ENCODE measurements at regions not wholly inside any gene's neighbourhood (a gene's known extent, or its start where the extent isn't known, plus 50 kb on each side); places are given as distances from the start of the nearest gene placed in this dataset.

DNA sequence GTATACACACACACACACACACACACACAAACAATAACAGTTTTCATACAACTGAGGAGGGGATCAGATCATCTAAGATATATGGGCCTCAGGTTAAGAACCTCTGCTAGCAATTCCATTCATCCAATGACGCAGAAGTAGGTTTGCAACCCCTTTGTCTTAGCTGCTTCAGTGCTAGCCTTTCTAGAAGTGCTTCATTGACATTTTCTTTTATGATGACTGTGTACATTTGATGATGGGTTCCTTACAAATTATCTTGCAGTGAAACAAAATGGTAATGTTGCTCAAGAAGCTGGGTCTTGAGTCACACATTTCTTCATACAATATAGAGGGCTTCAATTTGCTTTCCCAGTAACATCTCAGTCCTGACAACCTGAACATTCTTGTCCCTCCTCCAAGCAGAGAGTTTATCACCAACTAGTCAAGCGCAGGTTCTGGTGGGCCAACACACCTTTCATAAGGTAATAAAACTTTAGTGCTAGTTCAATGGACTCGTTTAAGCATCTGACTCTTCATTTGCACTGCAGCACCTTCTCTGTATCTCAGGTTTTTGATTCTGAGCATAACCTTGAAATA is 269.5 kb downstream of the CNTN3 start:
- DNase-seq = no peak

DNA sequence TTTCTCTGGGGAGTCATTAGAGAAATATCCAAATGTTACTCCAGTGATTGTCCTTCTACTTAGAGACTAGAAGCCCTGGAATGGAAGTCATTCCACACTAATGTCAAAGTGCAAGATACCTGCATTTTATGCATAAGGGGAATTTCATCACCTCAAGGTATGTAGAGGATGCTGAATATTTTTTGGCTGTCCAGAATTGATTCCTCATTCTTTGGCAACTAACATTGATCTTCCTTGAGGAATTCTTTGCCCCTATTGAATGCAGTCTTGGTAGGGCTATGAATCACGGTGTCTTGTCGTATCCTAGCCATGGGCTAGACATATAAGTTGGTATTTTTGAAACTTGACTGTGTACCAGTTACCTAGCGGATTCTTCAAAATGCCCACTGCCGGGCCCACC is 271.1 kb downstream of the CNTN3 start:
- no peak for DNase-seq

DNA sequence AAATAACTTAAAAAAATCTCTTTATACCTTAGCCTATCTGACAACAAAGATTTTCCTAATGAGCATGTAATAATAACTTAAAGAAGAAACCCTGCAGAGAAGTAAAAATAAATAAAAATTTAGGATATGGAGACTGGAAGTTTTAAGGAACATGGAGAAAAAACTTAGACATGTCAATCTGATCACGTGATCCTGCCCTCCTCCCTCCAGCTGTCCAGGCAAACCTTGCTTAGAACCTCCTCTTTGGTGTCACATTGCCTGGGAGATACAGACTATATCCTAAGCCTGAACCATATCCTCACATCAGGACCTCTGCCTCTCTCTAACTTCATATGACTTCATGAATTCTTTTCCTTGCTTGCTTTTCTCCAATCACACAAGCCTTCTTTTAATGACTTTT is 275.5 kb downstream of the CNTN3 start:
- no peak for DNase-seq

DNA sequence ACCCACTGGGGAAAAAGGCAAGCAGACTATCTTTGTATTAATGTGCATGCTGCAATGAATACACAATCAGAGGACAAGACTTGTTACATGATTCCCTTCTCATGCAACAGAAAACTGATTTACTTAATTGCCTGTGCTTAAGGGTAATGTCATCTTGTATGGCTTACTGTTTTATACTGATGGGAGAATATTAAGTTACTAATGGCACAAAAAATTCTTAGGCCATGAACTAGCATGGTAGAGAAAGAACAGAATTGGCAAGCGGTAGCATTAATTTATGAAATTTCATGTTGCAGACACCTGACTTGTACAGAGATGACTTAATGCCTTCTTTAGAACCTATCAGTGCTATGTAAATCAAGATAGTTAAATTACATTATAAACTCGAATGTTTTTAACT is 282.3 kb downstream of the CNTN3 start:
- DNase-seq = no peak

DNA sequence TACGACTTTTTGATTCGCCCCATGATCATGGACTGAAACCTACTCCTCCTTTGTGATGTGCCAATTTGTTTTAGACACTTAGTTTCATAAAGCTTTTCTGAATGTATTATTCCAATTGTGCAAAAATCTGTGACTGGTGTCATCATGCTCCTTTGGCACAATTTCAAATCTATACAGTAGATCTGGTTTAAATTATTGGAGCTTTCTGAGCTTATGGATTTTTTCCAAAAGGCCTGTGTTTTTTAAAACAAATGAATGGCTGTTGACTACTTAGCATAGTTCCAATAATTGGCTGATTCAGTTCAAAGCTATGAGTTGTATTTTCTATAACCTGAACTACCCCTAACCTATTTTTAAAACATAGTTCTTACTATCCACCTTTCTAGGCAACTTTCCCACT is 282.7 kb downstream of the CNTN3 start:
- DNase-seq = no peak

DNA sequence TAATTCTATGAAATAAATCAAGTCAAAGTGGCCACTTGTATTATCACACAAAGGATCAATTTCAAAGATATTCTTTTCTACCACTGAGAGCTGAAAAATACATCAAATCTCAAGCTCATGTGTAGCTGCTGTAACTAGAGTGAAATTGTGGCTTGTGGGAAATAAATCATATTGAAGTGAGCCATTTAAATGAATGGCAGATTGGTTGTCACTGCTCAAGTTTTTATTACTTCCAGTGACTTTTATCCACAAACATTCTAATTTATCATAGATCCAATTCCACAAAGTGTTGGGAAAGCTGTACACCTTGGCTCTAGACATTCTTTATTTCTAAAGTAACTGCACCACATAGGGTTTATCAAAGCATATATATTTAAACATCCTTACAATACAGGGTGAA is 285.4 kb downstream of the CNTN3 start:
- DNase-seq = no peak

DNA sequence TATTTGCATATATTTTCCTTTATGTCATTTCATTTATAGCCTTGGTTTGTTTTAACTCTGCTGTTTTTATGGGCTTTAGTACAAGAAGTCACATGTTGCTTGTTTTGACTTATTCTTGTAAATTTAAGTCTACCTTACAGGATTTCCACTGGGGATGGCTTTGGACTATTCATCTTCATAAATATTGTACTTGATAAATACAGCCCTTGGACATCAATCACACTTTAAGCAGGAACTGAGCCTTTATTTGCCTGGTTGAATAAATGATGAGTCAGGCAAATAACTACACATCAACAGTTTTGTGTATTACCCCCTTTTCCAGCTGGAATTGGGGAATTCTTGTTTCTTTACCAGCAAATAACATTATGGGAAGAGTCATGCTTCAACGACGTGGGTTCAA is 286.0 kb downstream of the CNTN3 start:
- DNase-seq = no peak

DNA sequence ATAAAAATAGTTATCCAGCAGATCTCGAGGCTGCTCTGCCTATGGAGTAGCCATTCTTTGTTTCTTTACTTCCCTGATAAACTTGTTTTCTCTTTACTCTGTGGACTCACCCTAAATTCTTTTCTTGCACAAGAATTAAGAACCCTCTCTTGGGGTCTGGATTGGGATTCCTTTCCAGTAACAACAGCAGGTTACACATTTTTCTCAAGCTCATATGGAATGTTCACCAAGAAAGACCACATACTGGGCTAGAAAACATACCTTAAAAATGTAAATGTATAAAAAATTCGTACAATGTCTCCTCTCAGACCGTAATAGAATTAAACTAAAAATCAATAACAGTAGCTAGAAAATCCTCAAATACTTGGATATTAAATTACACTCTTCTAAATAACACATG is 299.2 kb downstream of the CNTN3 start:
- no peak for DNase-seq

DNA sequence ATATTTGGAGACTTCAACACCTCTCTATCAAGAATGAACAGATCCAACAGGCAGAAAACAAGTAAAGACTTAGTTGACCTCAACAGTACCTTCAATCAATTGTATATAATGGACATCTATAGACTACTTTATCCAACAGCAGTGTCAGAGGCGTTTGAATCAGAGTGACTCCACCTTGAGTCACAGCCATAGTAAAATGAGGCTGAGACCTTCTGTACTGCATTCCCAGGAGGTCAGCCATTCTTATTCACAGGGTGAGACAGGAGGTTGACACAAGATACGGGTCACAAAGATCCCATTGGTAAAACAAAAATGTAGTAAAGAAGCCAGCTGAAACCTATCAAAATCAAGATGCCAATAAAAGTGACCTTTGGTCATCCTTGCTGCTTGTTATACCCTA is 299.8 kb downstream of the CNTN3 start:
- no peak for DNase-seq

DNA sequence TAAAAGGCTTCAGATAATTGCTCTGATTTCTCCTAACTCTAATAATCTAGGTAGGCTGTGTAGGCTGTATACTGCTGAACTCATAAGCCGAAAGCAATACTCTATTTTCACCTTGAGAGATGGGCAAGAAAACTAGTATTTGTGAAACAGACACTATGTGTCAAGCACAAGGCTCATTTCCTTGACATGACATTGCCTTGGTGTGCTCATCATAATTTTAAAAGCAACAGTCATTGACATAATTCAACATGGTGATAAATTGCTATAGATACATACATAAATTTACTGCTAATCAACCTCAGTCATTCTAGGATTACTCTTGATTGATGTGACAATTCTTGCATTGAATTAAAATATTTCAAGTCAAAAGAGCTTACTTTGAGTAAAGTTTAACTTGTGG is 304.7 kb downstream of the CNTN3 start:
- no peak for DNase-seq

DNA sequence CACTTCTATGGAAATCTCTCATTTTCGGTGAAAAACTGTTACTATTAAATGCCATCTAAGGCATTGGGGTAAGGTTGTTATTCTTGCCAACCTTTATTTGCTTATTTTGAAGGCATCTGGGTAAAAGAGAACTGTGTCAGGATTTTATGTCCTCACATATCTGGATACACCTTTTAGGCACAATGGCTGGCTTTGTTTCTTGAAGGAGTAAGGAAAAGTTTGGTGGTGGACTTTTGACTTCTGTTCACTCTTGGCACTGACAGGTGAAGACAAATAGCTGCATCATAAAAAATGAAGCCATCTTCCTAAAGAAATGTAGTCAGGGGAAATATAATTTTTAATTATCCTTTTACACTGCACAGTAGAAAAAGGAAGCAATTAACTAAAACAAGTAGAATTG is 310.0 kb downstream of the CNTN3 start:
- DNase-seq = no peak

DNA sequence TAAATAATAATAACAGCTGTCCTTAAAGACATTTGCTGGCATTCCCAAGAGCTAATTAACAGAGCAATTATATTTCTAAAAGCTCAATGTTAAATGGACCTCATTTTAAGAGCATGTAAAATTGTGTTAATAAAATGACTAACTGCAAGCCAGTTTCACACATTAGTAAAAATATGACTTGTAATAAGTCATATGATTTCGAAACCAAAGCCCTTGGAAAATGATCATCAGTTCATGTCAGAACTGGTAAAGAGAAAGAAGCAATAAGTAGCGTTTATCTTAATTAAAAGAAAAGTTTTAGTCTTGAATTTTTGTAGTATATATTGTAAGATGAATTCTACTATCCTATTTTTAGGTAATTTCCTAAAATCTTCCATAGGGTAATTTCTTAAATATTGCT is 310.7 kb downstream of the CNTN3 start:
- no peak for DNase-seq

DNA sequence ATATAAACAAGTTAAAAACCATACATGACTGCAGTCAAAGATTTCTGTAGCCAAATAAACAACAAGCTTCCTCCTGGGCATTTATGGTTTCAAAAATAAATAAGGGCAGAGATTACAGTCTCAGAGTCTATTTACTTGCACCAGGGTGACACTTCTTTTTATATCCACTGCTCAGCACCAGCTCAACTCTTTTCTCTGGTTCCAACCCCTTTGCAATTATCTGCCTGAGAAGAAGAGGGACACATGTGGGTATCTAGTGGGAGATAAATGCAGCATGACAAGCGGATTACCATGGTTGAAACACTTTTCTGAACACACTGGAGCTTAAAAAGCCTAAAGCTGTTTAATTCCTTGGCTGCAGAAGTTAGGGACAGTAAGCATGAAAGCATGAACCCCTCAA is 311.5 kb downstream of the CNTN3 start:
- no peak for DNase-seq

DNA sequence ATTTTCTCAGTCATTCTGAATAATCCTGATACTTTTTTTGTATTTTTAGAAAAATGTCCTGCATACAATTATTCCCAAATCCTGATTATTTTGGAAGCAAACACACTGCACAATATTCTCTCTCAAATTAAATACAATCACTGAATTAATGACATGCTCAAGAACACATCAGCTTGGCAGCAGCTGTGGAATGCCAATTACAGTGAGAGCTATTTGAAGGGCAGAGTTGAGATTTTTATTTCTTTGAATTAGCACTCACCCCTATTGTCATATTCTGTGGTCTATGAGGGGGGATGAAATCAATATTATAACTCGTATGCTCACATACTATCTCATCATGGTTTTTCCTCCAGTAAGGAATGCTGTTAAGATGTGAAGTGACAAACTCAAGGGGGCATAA is 312.2 kb downstream of the CNTN3 start:
- DNase-seq = no peak

DNA sequence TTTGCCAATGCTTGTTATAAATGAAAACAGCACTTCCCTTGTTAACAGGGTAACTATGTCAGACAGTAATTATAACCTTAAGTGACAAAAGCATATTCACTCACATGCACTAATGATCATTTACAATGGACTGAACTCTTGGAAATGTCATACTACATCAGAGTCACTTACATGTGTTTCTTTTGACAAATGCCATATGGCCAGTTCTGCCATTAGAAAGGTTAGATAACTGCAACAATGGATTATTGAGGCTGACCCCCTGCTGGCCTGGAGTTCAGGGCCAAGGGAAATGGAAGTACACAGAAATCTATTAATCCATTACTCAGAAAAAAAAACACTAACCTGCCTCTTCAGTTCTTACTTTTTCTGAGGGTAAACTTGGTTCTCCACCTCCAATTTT is 313.4 kb downstream of the CNTN3 start:
- no peak for DNase-seq

DNA sequence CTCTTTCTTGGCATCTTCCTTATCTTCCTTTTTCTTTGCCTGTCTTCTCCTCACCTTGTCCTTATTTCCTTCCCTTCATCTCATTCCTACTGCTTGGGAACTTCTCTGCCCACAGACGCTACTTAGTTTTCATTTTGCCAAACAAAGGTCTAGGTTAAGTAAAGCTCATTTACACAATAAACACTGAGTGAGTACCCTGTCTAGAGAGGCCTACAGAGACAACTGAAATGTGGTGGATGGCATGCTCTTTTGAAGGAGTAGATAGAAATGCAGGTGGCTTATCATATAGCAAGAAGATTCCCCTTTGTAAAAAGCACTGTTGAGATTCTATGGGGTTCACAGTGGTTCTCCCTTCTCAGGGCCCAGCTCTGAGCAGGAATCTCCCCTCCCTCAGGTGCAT is 319.0 kb downstream of the CNTN3 start:
- no peak for DNase-seq

DNA sequence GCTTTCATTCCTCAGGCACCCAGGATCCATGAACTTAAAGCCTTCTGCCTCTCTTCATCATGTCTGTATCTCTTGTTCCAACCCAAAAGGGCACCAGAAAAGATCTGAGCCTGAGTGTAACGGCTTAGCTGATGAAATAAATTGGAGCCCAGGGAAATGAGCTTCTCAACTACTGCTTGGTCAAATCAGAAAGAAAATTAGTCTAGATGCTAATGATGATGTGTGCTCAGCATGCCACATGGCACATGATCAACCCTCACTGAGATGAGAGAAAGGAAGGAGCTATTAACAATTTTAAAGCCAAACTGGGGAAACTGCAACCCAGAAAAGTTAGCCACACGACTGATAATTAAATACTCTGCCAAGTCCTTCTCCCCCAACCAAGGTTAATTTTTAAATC is 325.7 kb downstream of the CNTN3 start:
- DNase-seq = no peak

DNA sequence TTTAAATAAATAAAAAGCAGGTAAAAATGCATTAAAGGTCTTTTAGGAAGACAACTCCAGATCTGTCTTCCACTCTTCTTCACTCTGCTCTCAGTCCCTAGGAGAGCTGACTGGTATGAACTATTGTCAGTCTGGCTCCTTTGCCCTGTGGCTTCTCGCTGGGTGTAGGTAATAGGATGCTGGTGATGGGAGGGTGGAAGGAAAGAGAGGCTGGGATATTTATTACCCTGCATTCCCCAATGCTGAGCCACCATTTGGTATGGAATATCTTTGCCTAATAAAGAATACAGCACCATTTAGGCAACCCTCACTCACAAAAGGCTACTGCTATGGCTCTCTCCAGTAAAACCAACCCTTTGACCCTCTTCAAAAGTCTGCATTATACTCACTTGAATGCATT is 326.9 kb downstream of the CNTN3 start:
- DNase-seq = no peak

DNA sequence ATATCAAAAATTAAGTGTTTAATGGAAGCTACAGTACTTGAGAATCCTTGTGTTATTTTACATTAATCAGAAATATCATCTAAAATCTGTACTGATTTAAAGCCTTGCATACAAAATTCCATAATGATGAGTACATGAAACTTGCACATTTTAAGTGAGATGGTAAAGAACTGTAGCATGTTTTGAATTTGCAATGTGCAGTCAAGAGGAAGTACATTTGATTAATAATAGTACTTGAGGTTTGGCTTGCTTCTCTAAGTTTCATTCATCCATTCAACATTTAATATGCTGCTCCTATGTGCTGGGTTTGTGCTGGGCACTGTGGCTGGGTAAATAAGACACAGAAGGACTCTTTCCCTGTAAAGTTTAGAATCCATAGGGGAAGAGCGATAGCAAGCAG is 332.3 kb downstream of the CNTN3 start:
- no peak for DNase-seq

DNA sequence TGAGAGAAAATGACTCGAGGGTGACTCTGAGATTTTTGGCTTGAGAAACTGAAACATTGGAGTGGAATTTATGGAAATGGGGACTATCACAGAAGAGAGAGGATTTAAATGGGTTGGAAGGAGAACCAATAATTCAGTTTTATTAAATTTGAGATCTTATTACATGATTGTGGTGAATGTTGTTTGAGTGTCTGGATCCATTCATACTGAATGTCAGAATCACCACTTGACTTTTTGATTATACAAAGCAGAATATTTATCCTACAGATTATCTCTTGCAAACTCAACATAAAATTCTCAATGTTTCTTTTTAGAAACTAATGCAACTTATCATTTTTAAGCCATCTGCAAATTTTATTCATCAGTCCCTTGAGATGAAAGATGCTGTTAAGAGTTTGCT is 332.8 kb downstream of the CNTN3 start:
- DNase-seq = no peak

DNA sequence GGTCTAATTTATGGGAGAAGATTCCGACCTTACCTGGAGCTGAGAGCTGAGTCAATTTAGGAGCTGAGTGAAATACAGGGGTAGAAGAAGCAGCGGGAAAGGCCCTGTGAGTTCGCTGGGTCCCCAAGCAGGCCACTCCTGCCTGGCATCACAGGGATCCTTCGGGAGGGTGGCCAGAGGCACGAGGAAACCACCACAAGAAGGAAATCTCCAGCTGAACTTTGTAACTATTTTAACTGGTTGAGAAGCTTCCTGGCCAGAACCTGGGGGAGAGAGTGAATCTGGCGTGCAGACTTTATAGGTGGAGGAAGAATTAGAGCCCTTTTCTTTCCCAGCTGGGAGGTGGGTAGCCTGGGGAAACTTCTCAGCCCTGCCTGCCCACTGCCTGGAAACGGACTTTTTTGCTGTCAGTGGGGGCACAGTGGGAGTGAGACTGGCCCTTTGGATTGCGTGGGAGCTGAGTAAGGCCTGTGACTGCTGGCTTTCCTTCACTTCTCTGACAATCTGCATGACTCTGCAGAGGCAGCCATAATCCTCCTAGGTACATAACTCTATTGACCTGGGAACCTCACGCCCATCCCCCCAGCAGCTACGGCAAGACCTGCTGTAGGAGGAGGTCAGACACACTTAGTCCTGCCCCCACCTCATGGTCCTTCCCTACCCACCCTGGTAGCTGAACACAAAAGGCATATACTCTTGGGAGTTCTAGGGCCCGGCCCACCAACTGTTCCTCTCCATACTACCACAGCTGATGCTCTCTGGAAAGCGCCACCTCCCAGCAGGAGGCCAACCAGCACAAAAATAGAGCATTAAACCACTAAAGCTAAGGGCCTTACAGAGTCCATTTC is 340.7 kb downstream of the CNTN3 start:
- no peak for DNase-seq

DNA sequence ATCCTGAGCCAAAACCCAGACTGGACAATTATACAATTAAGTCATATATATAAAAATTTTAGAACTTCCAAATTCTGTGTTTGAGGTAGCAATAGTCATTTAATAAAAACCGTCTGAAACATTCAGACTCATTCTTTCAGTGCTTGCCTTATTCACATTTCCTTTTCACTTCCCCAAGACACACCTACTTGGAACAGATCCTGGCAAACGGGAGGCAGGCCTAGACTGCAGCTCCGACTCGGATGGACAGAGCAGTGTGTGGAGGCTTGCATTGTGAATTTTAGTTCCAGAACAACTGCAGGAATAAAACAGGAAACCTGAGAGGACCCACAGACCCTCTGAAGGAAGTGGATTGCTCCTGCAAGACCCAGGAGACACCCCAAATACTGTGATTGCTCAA is 341.4 kb downstream of the CNTN3 start:
- no peak for DNase-seq

DNA sequence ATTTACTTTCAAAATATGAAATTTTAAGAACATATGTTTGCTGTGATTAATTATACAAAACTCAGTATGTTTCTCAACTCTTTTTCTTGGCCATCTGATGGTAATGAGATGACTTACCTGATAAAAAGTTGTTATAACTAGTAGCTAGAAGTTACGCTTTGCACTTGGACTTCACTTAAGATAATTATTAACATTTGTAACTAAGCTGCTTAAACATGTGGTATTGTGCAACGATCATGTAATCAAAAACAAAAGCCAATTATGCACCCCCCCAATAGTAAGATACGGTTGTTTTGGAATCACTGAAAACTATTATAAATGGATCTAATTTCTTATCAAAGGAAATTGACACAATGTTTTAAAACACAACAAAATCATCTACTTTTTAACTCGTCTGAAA is 342.9 kb downstream of the CNTN3 start:
- DNase-seq = no peak

DNA sequence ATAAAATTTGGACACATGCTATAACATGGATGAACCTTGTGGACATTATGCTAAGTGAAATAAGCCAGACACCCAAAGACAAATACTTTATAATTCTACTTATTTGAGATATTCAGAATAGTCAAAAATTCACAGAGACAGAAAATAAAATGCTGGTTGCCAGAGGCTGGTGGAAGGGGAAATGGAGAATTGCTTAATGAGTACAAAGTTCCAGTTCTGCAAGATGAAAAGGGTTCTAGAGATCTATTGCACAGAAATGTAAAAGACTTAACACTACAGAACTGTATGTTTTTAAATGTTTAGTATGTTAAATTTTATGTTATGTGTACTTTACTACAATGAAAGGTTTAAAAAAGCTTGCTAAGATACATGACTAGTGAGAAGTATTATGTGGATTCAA is 344.8 kb downstream of the CNTN3 start:
- no peak for DNase-seq

DNA sequence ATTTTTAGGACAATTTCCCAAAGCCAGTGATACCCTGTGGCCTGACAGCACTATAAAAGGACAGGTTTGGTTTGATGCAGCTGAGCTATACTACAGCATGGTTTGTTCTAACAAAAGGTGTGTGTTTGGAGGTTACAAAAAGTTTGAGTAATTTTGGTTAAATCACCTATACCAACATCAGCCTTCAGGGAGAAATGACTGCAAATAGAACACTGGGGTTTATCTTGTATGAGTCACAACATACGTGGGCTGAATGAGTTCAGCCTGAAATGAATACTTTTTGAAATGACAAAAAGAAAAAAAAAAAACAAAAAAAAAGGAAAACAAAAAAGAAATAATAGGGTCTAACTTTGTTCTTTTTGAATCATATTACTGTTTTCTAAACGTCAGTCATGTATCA is 345.7 kb downstream of the CNTN3 start:
- no peak for DNase-seq
